ENCODE measurements at regions not wholly inside any gene's neighbourhood (a gene's known extent, or its start where the extent isn't known, plus 50 kb on each side); places are given as distances from the start of the nearest gene placed in this dataset.

DNA sequence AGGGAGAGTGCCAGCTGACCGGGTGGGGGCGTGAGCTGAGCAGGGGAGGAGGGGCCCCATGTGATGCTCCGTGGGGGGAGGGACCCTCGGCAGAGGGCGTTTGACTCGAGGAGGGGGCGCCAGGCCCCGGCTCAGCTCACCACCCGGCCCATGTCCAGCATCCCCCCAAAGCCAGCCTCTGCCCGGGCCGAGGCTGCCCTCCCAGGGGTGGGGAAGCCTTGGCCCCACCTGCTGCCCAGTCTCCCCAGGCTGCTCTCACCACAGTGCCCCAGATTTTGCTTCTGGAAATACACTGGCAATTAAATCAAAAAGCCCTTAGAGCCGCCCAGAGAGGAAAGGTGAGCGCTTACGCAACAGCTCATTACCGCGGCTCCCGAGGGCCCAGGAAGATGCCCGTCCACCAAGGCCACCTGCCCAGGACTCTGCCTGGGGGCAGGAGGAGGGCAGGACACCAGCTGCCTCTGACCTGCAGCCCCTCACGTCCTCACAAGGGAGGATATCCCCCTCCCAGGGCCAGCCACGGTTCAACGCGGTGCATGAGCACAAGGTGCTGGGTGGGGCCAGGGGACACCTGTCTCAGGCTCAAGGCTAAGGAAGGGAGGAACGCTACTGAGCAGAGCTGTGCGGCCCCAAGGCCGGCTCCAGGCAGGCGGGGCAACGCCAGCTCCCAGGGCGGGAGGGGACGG lies 70.0 kb upstream of the INPP5A start:
- H3K36me3 Mint-ChIP-seq (ENCODE audit: insufficient read depth, unreplicated experiment), result no peaks in the 10 kb centered on the region
- H3K27me3 Mint-ChIP-seq (ENCODE audit: unreplicated experiment), result no peaks in the 10 kb centered on the region
- no TSS peak for BruUV-seq (replicated peaks)
- peaks cover 2% of the 10 kb centered on the region for H3K9me3 Mint-ChIP-seq (ENCODE audit: low read depth, unreplicated experiment)
- H3K27ac Mint-ChIP-seq (ENCODE audit: unreplicated experiment), result no peak overlapping the region
- intact Hi-C loops (cut with micrococcal nuclease; ENCODE audit: unreplicated experiment), result loop anchor here (10.0 kb wide), 1 partner anchor 107 kb away; no protein-coding TSS in a partner anchor
- DNase-seq, result no peak
- no peaks in the 10 kb centered on the region for H3K4me1 Mint-ChIP-seq (ENCODE audit: low read depth, unreplicated experiment)
- no peak overlapping the region for H3K4me3 Mint-ChIP-seq (ENCODE audit: low read depth, unreplicated experiment)
- TF ChIP-seq, protein P1, sequence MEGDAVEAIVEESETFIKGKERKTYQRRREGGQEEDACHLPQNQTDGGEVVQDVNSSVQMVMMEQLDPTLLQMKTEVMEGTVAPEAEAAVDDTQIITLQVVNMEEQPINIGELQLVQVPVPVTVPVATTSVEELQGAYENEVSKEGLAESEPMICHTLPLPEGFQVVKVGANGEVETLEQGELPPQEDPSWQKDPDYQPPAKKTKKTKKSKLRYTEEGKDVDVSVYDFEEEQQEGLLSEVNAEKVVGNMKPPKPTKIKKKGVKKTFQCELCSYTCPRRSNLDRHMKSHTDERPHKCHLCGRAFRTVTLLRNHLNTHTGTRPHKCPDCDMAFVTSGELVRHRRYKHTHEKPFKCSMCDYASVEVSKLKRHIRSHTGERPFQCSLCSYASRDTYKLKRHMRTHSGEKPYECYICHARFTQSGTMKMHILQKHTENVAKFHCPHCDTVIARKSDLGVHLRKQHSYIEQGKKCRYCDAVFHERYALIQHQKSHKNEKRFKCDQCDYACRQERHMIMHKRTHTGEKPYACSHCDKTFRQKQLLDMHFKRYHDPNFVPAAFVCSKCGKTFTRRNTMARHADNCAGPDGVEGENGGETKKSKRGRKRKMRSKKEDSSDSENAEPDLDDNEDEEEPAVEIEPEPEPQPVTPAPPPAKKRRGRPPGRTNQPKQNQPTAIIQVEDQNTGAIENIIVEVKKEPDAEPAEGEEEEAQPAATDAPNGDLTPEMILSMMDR (IDR thresholded peaks at IDR 0.05; ENCODE audit: unreplicated experiment), result no peak
- CTCF ChIA-PET, result interaction anchor here (0.6 kb wide), 1 partner anchor 15 kb away, joined by 5 read pairs; no protein-coding TSS in a partner anchor

DNA sequence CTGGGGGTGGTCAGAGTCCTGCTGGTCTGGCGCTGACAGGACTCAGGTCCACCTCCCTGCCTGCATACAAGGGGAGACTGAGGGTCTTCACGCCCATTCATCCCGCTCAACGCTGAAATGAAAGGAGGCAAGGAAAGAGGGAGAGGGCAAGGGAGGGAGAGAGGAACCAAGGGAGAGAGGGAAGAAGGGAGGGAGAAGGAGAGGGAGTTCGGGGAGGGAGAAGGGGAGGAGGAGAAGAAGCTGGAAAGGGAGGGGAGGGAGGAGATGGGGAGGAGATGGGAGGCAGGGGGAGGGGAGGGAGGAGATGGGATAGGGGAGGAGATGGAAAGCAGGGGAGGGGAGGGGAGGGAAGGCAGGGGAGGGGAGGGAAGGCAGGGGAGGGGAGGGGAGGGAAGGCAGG lies 69.4 kb upstream of the INPP5A start:
- Mint-ChIP-seq H3K4me1 (ENCODE audit: low read depth, unreplicated experiment) (peaks cover under 1% of the 10 kb centered on the region), H3K36me3 (ENCODE audit: insufficient read depth, unreplicated experiment) (no peaks in the 10 kb centered on the region), H3K4me3 (ENCODE audit: low read depth, unreplicated experiment) (no peak overlapping the region), H3K27me3 (ENCODE audit: unreplicated experiment) (no peaks in the 10 kb centered on the region), H3K27ac (ENCODE audit: unreplicated experiment) (no peak overlapping the region), H3K9me3 (ENCODE audit: low read depth, unreplicated experiment) (peaks cover 2% of the 10 kb centered on the region)
- CTCF ChIA-PET, result interaction anchor here (0.6 kb wide), 1 partner anchor 16 kb away, joined by 5 read pairs; no protein-coding TSS in a partner anchor
- TF ChIP-seq, protein P1 (IDR thresholded peaks at IDR 0.05; ENCODE audit: unreplicated experiment), result no peak
- intact Hi-C loops (cut with micrococcal nuclease; ENCODE audit: unreplicated experiment), result loop anchor here (10.0 kb wide), 1 partner anchor 107 kb away; no protein-coding TSS in a partner anchor
- no peak for DNase-seq
- no TSS peak for BruUV-seq (replicated peaks)

DNA sequence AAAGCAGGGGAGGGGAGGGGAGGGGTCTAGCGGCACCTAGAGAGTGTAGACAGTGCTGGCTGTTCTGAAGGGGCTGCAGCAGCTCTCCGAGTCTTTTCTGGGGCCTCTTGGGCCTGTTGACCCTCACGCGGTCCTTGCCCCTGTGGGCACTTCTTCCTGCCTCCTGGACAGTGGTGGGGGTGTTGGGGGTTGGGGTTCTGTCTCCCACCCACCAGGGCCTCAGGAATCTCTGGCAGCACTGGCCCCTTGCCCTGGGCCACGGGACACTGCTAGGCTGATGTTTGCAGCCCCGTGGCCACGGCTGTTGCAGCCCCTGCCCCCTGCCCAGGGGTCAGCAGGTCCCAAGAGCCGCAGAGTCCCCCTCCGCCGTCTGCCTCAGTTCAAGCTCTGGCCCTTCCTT lies 68.9 kb upstream of the INPP5A start:
- Mint-ChIP-seq H3K4me3 (ENCODE audit: low read depth, unreplicated experiment) (no peak overlapping the region), H3K27ac (ENCODE audit: unreplicated experiment) (no peak overlapping the region), H3K9me3 (ENCODE audit: low read depth, unreplicated experiment) (peaks cover 2% of the 10 kb centered on the region), H3K36me3 (ENCODE audit: insufficient read depth, unreplicated experiment) (no peaks in the 10 kb centered on the region), H3K4me1 (ENCODE audit: low read depth, unreplicated experiment) (peaks cover 5% of the 10 kb centered on the region), H3K27me3 (ENCODE audit: unreplicated experiment) (no peaks in the 10 kb centered on the region)
- TF ChIP-seq, protein P1 (IDR thresholded peaks at IDR 0.05; ENCODE audit: unreplicated experiment), result no peak
- no peak for DNase-seq
- BruUV-seq (replicated peaks), result no TSS peak
- CTCF ChIA-PET, result no interaction called here
- intact Hi-C loops (cut with micrococcal nuclease; ENCODE audit: unreplicated experiment), result loop anchor here (10.0 kb wide), 1 partner anchor 106 kb away; no protein-coding TSS in a partner anchor

DNA sequence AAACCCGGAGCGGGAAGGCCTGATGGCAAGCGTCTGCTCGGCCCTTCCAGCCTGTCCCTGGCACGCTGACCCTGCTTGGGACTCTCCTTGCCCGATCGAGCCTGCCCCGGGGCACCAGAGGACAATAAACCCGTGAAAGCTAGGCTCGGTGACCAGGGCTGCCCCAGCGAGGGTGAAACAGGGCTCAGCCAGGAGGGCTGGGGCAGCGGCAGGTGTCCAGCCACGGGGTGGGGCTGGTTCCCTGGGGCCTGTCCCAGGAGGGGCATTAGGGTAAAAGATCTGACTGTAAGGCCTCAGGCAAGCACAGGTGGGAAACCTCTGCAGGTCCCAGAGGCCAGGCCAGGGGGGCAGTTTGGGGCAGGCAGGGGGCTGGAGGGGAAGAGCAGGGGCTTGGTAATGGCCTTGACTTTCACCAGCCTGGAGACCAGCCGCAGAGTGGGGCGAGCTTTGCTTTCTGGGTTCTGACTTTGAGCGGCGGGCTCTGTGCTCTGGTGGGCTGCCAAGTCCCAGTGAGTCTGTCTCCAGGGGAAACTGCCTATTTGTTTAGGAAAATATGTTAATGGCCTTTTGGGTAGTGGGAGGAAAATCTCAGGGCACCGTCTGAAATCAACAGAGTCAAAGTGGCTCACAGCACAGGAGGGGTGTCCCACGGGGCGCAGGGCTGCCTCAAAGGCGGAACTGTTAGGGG lies 68.2 kb upstream of the INPP5A start:
- H3K27ac Mint-ChIP-seq (ENCODE audit: unreplicated experiment), result no peak overlapping the region

More for the DNA sequence above, 68.2 kb upstream of the INPP5A start:
- intact Hi-C loops (cut with micrococcal nuclease; ENCODE audit: unreplicated experiment), result loop anchor here (10.0 kb wide), 1 partner anchor 105 kb away; no protein-coding TSS in a partner anchor
- no peak for DNase-seq
- H3K4me1 Mint-ChIP-seq (ENCODE audit: low read depth, unreplicated experiment), result peaks cover 7% of the 10 kb centered on the region
- no TSS peak for BruUV-seq (replicated peaks)
- TF ChIP-seq, protein P1 (IDR thresholded peaks at IDR 0.05; ENCODE audit: unreplicated experiment), result no peak
- no peaks in the 10 kb centered on the region for H3K27me3 Mint-ChIP-seq (ENCODE audit: unreplicated experiment)
- no peaks in the 10 kb centered on the region for H3K36me3 Mint-ChIP-seq (ENCODE audit: insufficient read depth, unreplicated experiment)
- H3K4me3 Mint-ChIP-seq (ENCODE audit: low read depth, unreplicated experiment), result no peak overlapping the region
- H3K9me3 Mint-ChIP-seq (ENCODE audit: low read depth, unreplicated experiment), result peaks cover 2% of the 10 kb centered on the region
- CTCF ChIA-PET, result no interaction called here
